Prostate gland (tissue), 2 donors: ENCODE measurements at regions not wholly inside any gene's neighbourhood (a gene's known extent, or its start where the extent isn't known, plus 50 kb on each side); places are given as distances from the start of the nearest gene placed in this dataset.

Experiments
- CTCF ChIP-seq, 4 experiments: fragments of 200-600 bp in 2 of 4; fragments of 450-650 bp in 2 of 4; sonication (generic) in 2 of 4; IDR thresholded peaks; 1 replicate in 3 of 4; 2 replicates in 1 of 4; pipeline ENCODE4 v1.5.1; 2016 to 2019; ENCODE audit warnings: antibody characterized with exemption in 4 of 4, mild to moderate bottlenecking in 2 of 4, moderate library complexity in 2 of 4
- POLR2A ChIP-seq: fragments of 450-650 bp; IDR thresholded peaks from one replicate; pipeline ENCODE4 v1.6.1; 2016; ENCODE audit warnings: antibody characterized with exemption, mild to moderate bottlenecking
- POLR2AphosphoS5 ChIP-seq: sonication (generic); formaldehyde crosslinking; IDR thresholded peaks from one replicate; pipeline ENCODE4 v1.6.1; 2017; ENCODE audit warnings: antibody characterized with exemption

GRCh38 chr2:60303680-60304079 is 249.8 kb downstream of the BCL11A start:
- no peak for TF ChIP-seq CTCF (IDR thresholded peaks at IDR 0.05)
- TF ChIP-seq POLR2AphosphoS5: no peak
- TF ChIP-seq POLR2A: no peak
